ENCODE measurements at regions not wholly inside any gene's neighbourhood (a gene's known extent, or its start where the extent isn't known, plus 50 kb on each side); places are given as distances from the start of the nearest gene placed in this dataset.
"Not testable (repeated sequence)": the region's sequence is repeated elsewhere in the genome, so short reads cannot be mapped to it uniquely, and the experiment has no call there.

DNA sequence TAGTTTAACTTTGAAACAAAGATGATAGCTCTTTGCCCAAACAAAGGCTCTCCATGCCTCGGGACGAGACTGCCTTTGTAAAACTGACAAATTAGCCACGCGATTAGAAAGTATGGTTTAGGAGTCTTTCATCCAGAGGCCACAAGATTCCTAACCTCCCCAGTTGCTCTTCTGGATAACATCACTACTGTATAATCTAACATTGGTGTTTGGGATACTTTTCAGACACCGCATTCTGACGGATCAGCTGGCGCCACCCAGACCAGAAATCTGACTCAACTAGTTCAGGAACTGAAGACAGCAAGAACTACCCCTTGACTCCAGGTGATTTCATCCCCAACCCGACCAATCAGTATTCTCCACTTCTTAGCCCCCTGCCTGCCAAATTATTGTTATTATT, 98.1 kb upstream of the TEX13D start:
- DNase-seq (ENCODE audit: low read depth in 1 of 2, low spot score in 1 of 2): no peak

GRCh38 chrX:124238268-124238667, 94.2 kb upstream of the TEX13D start:
- DNase-seq (ENCODE audit: low read depth in 1 of 2, low spot score in 1 of 2): no peak

GRCh38 chrX:124239324-124239723, 93.1 kb upstream of the TEX13D start:
- DNase-seq (ENCODE audit: low read depth in 1 of 2, low spot score in 1 of 2): no peak

DNA sequence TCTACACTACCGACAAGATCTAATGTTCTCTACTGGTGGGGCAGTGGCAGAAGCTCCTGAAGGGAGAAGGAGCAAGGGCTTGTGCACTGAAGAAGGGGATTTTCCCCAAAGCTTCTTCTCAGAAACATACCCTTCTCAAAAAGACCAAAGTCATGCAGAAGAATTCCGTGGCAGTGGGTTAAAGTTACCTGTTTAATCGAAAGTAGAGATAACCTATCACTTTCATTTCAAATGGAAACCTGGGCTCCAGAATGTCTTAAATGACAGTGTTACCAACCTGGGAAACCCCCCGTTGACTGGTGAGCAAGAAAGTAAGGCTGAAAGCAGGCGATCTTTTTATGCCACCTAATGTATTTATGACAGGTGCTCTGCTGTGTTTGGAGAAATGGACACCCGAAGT, 92.5 kb upstream of the TEX13D start:
- peak in 1 of 2 donors; percentile 30 for DNase-seq (ENCODE audit: low read depth in 1 of 2, low spot score in 1 of 2)

DNA sequence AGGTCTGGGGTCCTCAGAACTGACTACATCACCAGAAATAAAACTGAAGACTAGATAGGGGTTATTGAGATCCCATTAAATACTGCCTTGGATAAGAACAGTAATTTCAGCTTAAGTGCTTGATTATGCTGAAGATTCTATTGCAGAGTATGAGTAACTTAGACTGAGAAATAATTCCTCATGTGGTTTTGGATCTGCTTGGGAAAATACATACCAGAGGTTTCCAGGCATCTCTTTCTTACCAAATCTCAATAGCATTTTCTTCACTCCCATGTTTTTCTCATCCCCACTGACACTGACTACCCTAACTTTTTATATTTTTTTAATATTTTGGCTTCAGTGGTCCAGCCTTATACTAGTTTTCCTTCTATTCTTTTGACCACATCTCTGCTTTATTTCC, 92.0 kb upstream of the TEX13D start:
- no peak for DNase-seq (ENCODE audit: low read depth in 1 of 2, low spot score in 1 of 2)

GRCh38 chrX:124242131-124242530, 90.3 kb upstream of the TEX13D start:
- no peak for DNase-seq (ENCODE audit: low read depth in 1 of 2, low spot score in 1 of 2)

- no peak for DNase-seq (ENCODE audit: low read depth in 1 of 2, low spot score in 1 of 2)
These were observed 83.1 kb upstream of the TEX13D start for GRCh38 chrX:124249345-124249744.

DNA sequence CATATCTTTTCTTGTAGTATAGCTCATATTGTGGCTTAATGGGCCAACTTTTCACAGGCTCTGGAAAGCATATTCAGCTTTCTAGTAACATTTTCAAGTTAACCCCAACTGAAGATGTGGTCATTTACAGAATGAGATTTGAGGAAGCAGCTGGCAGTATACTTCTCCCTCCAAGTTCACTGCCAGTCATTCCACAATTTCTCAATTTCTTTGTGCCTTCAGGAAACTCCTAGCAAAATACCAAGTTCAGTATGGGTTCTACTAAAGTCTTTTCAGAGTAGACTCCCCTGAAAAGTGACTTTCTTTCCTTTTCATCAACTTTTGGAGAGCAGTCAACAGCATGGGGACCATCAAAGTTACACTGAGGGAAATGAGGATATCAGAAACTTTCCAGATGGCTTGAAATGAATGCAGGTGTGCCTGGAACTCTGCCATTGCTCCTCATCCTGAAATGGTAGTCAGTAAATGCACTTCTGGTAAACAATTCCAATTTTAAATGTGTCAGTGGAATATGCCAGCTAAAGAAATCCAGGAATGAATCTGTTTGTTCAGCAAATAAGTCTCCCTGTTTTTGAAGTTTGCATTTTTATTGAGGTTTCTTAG, 81.5 kb upstream of the TEX13D start:
- DNase-seq (ENCODE audit: low read depth in 1 of 2, low spot score in 1 of 2): no peak

DNA sequence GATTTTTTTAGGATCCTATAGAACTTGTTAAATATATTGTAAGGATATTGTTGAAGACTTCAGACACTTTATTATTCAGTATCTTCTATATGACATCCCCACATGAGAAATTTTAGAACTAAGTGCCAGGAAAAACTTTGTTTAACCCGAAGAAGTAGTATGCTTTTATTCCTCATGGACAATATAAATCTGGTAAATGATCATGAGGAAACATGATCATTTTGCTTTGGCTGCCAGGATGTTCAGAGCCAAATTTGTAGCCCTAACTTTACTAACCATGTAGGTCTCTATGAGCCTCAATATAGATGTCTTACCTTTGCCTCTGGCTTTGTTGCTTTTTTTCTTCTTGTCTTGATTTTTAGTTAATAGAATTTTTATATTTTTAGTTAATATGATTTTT, 77.8 kb upstream of the TEX13D start:
- no peak for DNase-seq (ENCODE audit: low read depth in 1 of 2, low spot score in 1 of 2)

- no peak for DNase-seq (ENCODE audit: low read depth in 1 of 2, low spot score in 1 of 2)
These were observed 76.2 kb upstream of the TEX13D start for GRCh38 chrX:124256216-124256615.

- no peak for DNase-seq (ENCODE audit: low read depth in 1 of 2, low spot score in 1 of 2)
These were observed 75.7 kb upstream of the TEX13D start for GRCh38 chrX:124256629-124257380.

- DNase-seq (ENCODE audit: low read depth in 1 of 2, low spot score in 1 of 2): no peak
These were observed 74.3 kb upstream of the TEX13D start for GRCh38 chrX:124257924-124258702.

DNA sequence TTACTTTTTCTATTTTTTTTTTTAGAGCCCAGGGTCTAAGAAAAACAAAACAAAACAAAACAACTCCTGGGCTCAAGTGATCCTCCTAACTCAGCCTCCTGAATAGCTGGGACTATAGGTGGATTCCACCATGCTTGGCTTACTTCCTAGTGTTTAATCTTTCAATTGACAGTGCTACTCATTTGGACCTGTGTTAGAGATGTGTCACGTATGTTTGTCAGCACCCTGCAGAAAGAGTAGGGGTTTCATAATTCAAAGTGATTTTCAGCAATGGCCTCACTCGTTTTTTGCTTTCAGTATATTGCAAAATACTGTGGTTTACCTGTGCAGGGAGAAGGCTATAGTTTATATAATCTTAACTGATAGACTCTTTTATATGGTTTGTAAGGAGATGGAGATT, 71.6 kb upstream of the TEX13D start:
- DNase-seq (ENCODE audit: low read depth in 1 of 2, low spot score in 1 of 2): no peak

DNA sequence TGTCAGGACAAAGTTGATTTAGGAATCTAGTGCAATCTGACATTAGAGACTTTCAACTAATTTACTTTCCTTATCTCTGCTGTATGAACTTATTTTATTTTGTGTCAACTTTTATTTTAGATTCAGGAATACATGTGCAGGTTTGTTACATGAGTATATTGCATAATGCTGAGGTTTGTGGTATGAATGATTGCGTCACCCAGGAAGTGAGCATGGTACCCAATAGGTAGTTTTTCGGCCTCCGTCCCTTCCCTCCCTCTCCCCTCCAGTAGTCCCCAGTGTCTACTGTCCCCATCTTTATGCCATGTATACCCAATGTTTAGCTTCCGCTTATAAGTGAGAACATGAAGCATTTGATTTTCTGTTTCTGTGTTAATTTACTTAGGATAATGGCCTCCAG, 68.7 kb upstream of the TEX13D start:
- DNase-seq (ENCODE audit: low read depth in 1 of 2, low spot score in 1 of 2): no peak

DNA sequence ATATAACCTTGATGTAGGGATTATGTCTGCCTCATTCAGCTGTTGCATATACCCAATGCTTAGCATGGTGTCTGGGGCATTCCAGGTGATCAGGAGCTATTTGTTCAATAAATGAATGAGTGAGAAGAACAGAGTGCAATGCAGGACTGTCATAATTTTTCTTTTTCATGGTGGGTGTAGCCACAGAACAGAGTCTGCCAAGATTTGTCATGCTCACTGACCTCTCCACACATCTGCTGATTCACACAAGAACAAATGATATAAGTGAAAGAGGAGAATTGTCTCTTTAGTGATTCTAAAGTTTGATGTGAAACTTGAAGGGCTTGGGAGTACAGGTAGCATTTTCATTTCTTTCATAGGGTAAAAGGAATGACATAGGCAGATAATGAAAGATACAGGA, 64.4 kb upstream of the TEX13D start:
- no peak for DNase-seq (ENCODE audit: low read depth in 1 of 2, low spot score in 1 of 2)

DNA sequence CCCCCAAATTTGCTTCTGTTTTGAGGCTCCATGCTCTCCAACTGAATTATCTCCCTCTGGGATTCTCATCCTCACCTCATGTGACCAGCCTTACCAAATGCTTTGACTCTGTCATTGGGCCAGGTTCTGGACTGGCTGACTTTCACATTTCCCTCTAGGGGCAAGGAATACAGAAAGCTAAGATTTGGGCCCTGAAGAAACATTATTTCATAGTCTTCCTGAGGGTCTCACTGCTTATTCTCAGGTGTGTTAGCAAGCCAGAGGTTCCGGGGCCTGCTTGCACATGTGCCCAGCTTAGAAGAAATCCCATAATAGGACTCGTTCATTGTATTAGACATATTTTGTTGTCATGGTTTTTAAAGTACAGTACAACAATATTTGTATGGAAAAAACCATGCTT, 62.6 kb upstream of the TEX13D start:
- DNase-seq (ENCODE audit: low read depth in 1 of 2, low spot score in 1 of 2): no peak

- DNase-seq (ENCODE audit: low read depth in 1 of 2, low spot score in 1 of 2): not testable (repeated sequence)
These were observed 60.9 kb upstream of the TEX13D start for GRCh38 chrX:124271599-124271998.

DNA sequence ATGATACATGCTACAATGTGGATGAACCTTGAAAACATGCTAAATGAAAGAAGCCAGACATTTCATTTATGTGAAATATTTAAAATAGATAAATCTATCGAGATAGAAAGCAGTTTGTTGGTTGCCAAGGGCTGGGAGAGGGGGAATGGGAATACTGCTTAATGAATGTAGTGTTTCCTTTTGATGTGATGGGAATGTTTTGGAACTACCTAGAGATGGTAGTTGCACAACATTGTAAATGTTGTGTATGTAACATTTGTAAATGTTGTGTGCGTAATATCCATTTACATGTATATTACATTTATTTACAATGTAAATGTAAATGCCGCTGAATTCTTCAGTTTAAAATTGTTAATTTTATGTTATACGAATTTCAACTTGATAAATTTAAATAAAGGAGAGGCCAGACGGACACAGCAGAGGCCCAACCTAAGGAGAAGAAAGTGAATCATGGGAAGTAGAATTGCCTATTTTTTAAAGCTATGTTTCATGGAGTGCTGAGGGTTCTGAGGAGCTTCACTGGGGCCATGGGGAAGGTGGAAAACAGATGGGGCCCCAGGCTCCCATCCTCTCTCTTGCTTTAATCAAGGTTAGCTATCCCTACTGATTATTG, 60.0 kb upstream of the TEX13D start:
- no peak for DNase-seq (ENCODE audit: low read depth in 1 of 2, low spot score in 1 of 2)

- no peak for DNase-seq (ENCODE audit: low read depth in 1 of 2, low spot score in 1 of 2)
These were observed 57.9 kb upstream of the TEX13D start for GRCh38 chrX:124274438-124275181.

DNA sequence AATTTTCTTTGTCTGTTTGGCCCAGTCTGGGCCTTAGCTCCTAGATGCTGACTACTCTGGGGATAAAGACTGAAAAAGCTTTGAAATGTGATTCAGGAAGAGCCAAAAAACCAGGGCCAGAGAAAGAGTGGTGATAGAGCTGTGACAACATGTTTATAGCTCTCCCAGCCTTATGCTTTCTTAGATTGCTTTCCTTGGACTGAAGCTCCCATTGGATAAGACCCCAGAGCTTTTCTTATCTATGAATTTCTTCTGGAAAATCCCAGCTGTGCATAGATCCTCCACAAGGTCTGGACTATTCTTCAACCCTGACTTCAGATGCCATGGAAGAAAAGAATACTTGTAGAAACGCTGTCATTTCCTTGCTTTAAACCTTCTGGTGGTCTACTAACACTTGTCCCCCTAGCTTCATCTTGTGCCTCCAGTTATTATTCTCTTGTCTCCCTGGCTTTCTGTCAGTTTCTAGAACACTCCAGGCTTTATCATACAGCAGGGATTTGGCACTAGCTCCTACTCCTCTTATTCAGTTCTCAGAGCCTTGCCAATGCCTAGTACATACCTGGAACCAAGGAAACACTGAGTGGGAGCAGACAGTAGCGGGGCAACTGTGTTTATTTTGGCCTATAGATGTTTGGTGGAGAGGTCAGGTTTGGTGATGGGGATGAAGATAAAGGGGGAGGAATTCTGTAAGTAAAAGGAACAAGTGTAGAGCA, 57.1 kb upstream of the TEX13D start:
- DNase-seq (ENCODE audit: low read depth in 1 of 2, low spot score in 1 of 2): no peak
